K562 (cell line): ENCODE measurements at regions not wholly inside any gene's neighbourhood (a gene's known extent, or its start where the extent isn't known, plus 50 kb on each side); places are given as distances from the start of the nearest gene placed in this dataset.

ENCODE experiments used
- ATAC-seq: fragments of 200-7000 bp; cut with Tn5 transposase; 3 replicates; pipeline ENCODE4 v1.9.1; 2020; ENCODE audit warnings: moderate library complexity
- BruUV-seq: library from RNA; stranded (reverse); fragments of 400-500 nt; replicated peaks from 2 replicates; lab custom pipeline; 2021; lab: Mats Ljungman, UMichigan
- CTCF ChIA-PET: fragments of 300-600 bp; formaldehyde crosslinking; extraction: SDS; loops from one replicate; lab custom pipeline; 2021; ENCODE audit warnings: low intra/inter-chr PET ratio; lab: Yijun Ruan, JAX
- POLR2A ChIA-PET: fragments of 300-600, 350-650 bp; sonication (Branson Sonifier 250); formaldehyde crosslinking; extraction: SDS; loops from one replicate; lab custom pipeline; 2021; ENCODE audit warnings: antibody characterized with exemption, inconsistent platforms; lab: Yijun Ruan, JAX
- DNase-seq, 4 experiments: peaks; one replicate each; pipeline versions ENCODE4 v3.0.0 to v3.0.0-alpha.2; 2011 to 2018; ENCODE audit warnings: low spot score in 3 of 4, mixed read lengths in 3 of 4; ENCODE audit errors: extremely low read depth in 1 of 4
- FAIRE-seq: peaks from 2 replicates; lab custom pipeline; 2011; peaks lifted over from hg19 to GRCh38; lab: Jason Lieb, UNC
- H2AFZ ChIP-seq: 2 replicates; pipeline ENCODE4 v1.6.0; 2011; ENCODE audit warnings: low read depth, low read length, control low read depth, inconsistent platforms
- H3K27ac ChIP-seq: fragments of 200-600 bp; 3 replicates; pipeline ENCODE4 v1.8.0; 2011; ENCODE audit warnings: low read depth, mild to moderate bottlenecking, control low read depth, inconsistent platforms, low read length, moderate library complexity, mixed read lengths; ENCODE audit errors: extremely low read depth
- H3K27me3 ChIP-seq, 2 experiments: fragments of 300-600 bp in 1 of 2; 2 replicates in 1 of 2; 3 replicates in 1 of 2; pipeline versions ENCODE4 v1.6.0 to v1.8.0; 2011; ENCODE audit warnings: inconsistent platforms in 2 of 2, low read length in 2 of 2, mild to moderate bottlenecking in 1 of 2, mixed read lengths in 1 of 2, moderate library complexity in 1 of 2; ENCODE audit not compliant: control insufficient read depth in 2 of 2, insufficient read depth in 2 of 2
- H3K36me3 ChIP-seq: fragments of 300-600 bp; 3 replicates; pipeline ENCODE4 v1.8.0; 2011; ENCODE audit warnings: mild to moderate bottlenecking, low read length, inconsistent platforms; ENCODE audit not compliant: control insufficient read depth, insufficient read depth
- H3K4me1 ChIP-seq, 2 experiments: fragments of 200-600 bp in 1 of 2; replicated peaks in 1 of 2; 2 replicates in 1 of 2; 3 replicates in 1 of 2; pipeline versions ENCODE4 v1.5.1 to v1.8.0; 2011; ENCODE audit warnings: inconsistent platforms in 2 of 2, low read length in 2 of 2, mild to moderate bottlenecking in 1 of 2, mixed read lengths in 1 of 2, moderate library complexity in 1 of 2; ENCODE audit not compliant: control insufficient read depth in 2 of 2, insufficient read depth in 2 of 2
- H3K4me2 ChIP-seq: 2 replicates; pipeline ENCODE4 v1.6.1; 2011; ENCODE audit warnings: low read length, control low read depth, inconsistent platforms, mixed read lengths; ENCODE audit not compliant: insufficient read depth
- H3K4me3 ChIP-seq: fragments of 200-600 bp; sonication (generic), shearing (Covaris generic); 2 replicates; pipeline ENCODE4 v1.5.1; 2016; ENCODE audit warnings: control low read depth, inconsistent platforms
- H3K79me2 ChIP-seq: fragments of 200-600 bp; 3 replicates; pipeline ENCODE4 v1.8.0; 2011; ENCODE audit warnings: low read length, inconsistent platforms; ENCODE audit not compliant: control insufficient read depth, insufficient read depth
- H3K9ac ChIP-seq, 2 experiments: 2 replicates each; pipeline versions ENCODE4 v1.6.0 to v1.6.1; 2011; ENCODE audit warnings: low read depth in 2 of 2, low read length in 2 of 2, control low read depth in 1 of 2, inconsistent platforms in 1 of 2, mild to moderate bottlenecking in 1 of 2, mixed read lengths in 1 of 2; ENCODE audit not compliant: insufficient read depth in 1 of 2
- H3K9me1 ChIP-seq: one replicate; pipeline ENCODE4 v1.6.0; 2011; ENCODE audit warnings: inconsistent platforms, mild to moderate bottlenecking, low read length, moderate library complexity; ENCODE audit not compliant: control insufficient read depth, insufficient read depth
- H3K9me3 ChIP-seq: replicated peaks from 2 replicates; pipeline ENCODE4 v1.5.1; 2011; ENCODE audit warnings: low read depth, low read length, inconsistent platforms; ENCODE audit not compliant: control insufficient read depth, insufficient read depth
- H4K20me1 ChIP-seq: replicated peaks from 2 replicates; pipeline ENCODE4 v1.6.1; 2011; ENCODE audit warnings: low read length, inconsistent platforms, mixed read lengths; ENCODE audit not compliant: control insufficient read depth, insufficient read depth
- AFF4 ChIP-seq: sonication (generic); formaldehyde crosslinking; IDR thresholded peaks from 2 replicates; pipeline ENCODE4 v1.8.0; 2023; ENCODE audit warnings: mild to moderate bottlenecking, missing genetic modification reagents
- CBX5 ChIP-seq: IDR thresholded peaks from 2 replicates; pipeline ENCODE4 v1.6.1; 2014; ENCODE audit warnings: low read depth, borderline replicate concordance
- IRF1 ChIP-seq: sonication (generic); formaldehyde crosslinking; IDR thresholded peaks from 2 replicates; pipeline ENCODE4 v1.8.0; 2022; ENCODE audit warnings: missing genetic modification reagents, mild to moderate bottlenecking, borderline replicate concordance
- NCOR1 ChIP-seq: fragments of 450-650 bp; IDR thresholded peaks from 2 replicates; pipeline ENCODE4 v1.6.1; 2016; ENCODE audit warnings: mild to moderate bottlenecking, moderate library complexity
- NELFE ChIP-seq: IDR thresholded peaks from 2 replicates; pipeline ENCODE4 v1.6.1; 2011; ENCODE audit warnings: mild to moderate bottlenecking; ENCODE audit not compliant: insufficient read depth, insufficient read length
- PRDM10 ChIP-seq: fragments of 450-650 bp; IDR thresholded peaks from 2 replicates; pipeline ENCODE4 v1.6.1; 2018; ENCODE audit not compliant: partially characterized antibody
- SMAD2 ChIP-seq: fragments of 150-350 bp; IDR thresholded peaks from 2 replicates; pipeline ENCODE4 v1.6.1; 2014; ENCODE audit warnings: low read depth, mild to moderate bottlenecking, low read length
- TBL1XR1 ChIP-seq, 2 experiments: IDR thresholded peaks; 2 replicates each; pipeline ENCODE4 v1.6.1; 2012; ENCODE audit warnings: improper control_type of control experiment in 2 of 2, low read length in 2 of 2, mild to moderate bottlenecking in 1 of 2
- TEAD4 ChIP-seq, 2 experiments: sonication (generic) in 1 of 2; formaldehyde crosslinking in 1 of 2; IDR thresholded peaks; 2 replicates each; pipeline versions ENCODE4 v1.6.1 to v1.8.0; 2012 to 2022; ENCODE audit warnings: borderline replicate concordance in 1 of 2, inconsistent platforms in 1 of 2, low read length in 1 of 2, mild to moderate bottlenecking in 1 of 2, missing genetic modification reagents in 1 of 2
- TRIM28 ChIP-seq: fragments of 450-650 bp; IDR thresholded peaks from 2 replicates; pipeline ENCODE4 v1.6.1; 2017
- ZNF140 ChIP-seq: fragments of 250-450 bp; sonication (Bioruptor Pico); IDR thresholded peaks from 2 replicates; pipeline ENCODE4 v1.8.0; 2021; ENCODE audit warnings: moderate library complexity, mild to moderate bottlenecking, inconsistent platforms
- WGBS: fragments of 100-300 bp; shearing (Covaris generic); methylation state at CpG from one replicate; pipeline ENCODE4 v1.1.6; 2016; ENCODE audit warnings: low coverage, mixed read lengths; ENCODE audit not compliant: insufficient coverage; ENCODE audit errors: missing lambda C conversion rate; 5-methylcytosine and 5-hydroxymethylcytosine counted together
- in situ Hi-C: fragments of 300-500 bp; cut with MboI; formaldehyde crosslinking; loops from 4 replicates; pipeline ENCODE4 v1.15.0; 2018; ENCODE audit warnings: inconsistent platforms, mixed read lengths
- intact Hi-C: fragments of 100-400 bp; cut with micrococcal nuclease; formaldehyde crosslinking; loops from 2 replicates; pipeline ENCODE4 v1.14.2; 2022

- TF ChIP-seq SMAD2 (no peak), CBX5 (no peak)
These were observed 123.5 kb downstream of the BUD13 start (continued) for GRCh38 chr11:116649268-116649667.

GRCh38 chr11:116648247-116649174 is 124.3 kb downstream of the BUD13 start:
- Histone ChIP-seq H3K9me3 (no peaks in the 10 kb centered on the region), H2AFZ (no peak overlapping the region), H3K4me2 (no peak overlapping the region), H3K9me1 (no peaks in the 10 kb centered on the region), H3K4me3 (no peak overlapping the region), H3K4me1 (peaks cover 0 to 4% of the 10 kb centered on the region in 2 experiments; a peak in 3 of 5 replicates), H3K27me3 (peaks cover 0 to 8% of the 10 kb centered on the region in 2 experiments; a peak in 1 of 5 replicates), H3K9ac (no peak overlapping the region), H3K27ac (no peak overlapping the region), H3K79me2 (no peaks in the 10 kb centered on the region), H4K20me1 (no peaks in the 10 kb centered on the region), H3K36me3 (no peaks in the 10 kb centered on the region)
- POLR2A ChIA-PET = interaction anchor here (0.5 kb wide), 1 partner anchor 8 kb away, joined by 3 read pairs; no protein-coding TSS in a partner anchor
- no peak for FAIRE-seq
- intact Hi-C loops (loop anchor here (10.0 kb wide), 1 partner anchor 294 kb away; no protein-coding TSS in a partner anchor), in situ Hi-C loops (no loop called here)
- no TSS peak for BruUV-seq
- 0% methylated on average over 1 of the region's 2 CpGs for WGBS
- CTCF ChIA-PET = no interaction called here
- no peak for ATAC-seq
- DNase-seq = no peak
- no peak for TF ChIP-seq TBL1XR1 (IDR thresholded peaks at IDR 0.05; ENCODE audit: low read length in 2 of 2)
- TF ChIP-seq IRF1 = no peak
- TF ChIP-seq TEAD4 (IDR thresholded peaks at IDR 0.05; ENCODE audit: low read length) = no peak
- TF ChIP-seq TEAD4 (CRISPR knock-in tag; IDR thresholded peaks at IDR 0.05; ENCODE audit: borderline replicate concordance) = no peak
- TF ChIP-seq PRDM10 = no peak
- no peak for TF ChIP-seq ZNF140 (CRISPR knock-in tag)
- TF ChIP-seq NCOR1 = no peak
- no peak for TF ChIP-seq AFF4
- no peak for TF ChIP-seq NELFE
- TF ChIP-seq TRIM28 = no peak
